ENCODE measurements at regions not wholly inside any gene's neighbourhood (a gene's known extent, or its start where the extent isn't known, plus 50 kb on each side); places are given as distances from the start of the nearest gene placed in this dataset.

DNA sequence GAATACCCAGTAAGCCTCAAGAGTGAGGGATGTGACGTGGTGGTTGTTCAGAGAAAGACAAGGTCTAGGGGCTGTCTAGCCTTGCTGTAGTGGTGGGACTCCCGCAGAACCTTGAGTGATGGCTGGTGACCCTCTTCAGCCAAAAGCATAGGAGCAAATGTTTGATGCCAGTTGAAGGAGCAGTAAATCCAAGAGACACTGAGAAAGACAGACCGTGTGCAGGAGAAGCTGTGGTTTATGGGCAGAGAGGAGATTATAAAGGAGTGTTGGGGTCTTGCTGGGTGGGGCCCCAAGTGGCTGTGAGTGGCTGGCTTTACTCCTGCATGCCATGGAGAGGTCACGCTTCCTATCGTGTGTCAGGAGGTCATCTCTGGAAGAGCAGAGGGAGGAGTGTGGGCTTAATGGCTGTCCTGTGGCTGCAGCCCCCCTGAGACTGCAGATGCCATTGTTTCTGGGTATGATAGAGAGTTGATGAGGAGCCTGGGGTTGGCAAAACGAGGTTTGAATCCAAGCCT is 152.0 kb upstream of the CCND2 start:
- H2BK120ac ChIP-seq (ENCODE audit: low read depth, low read length): no peak overlapping the region

More for the DNA sequence above, 152.0 kb upstream of the CCND2 start:
- no peaks in the 10 kb centered on the region for H3K79me1 ChIP-seq (ENCODE audit: low read depth in 1 of 2, low read length in 2 of 2)
- intact Hi-C loops (cut with micrococcal nuclease): no loop called here
- DNase-seq: no peak
- no peak overlapping the region for H3K4ac ChIP-seq (ENCODE audit: low read depth, low read length)
- H3K27ac ChIP-seq (ENCODE audit: insufficient read depth, low read length): no peak overlapping the region
- peaks cover 13% of the 10 kb centered on the region for H3K4me1 ChIP-seq (ENCODE audit: control insufficient read depth, insufficient read depth, low read length)
- no peak overlapping the region for H2BK15ac ChIP-seq (ENCODE audit: low read depth, low read length)
- H4K5ac ChIP-seq (ENCODE audit: low read depth, low read length): no peak overlapping the region
- 35% methylated on average over 2 of the region's 6 CpGs; no CpG with 5 or more reads in 1 of the 2 experiments for WGBS, 2 experiments (ENCODE audit: extremely low coverage in 2 of 2, insufficient read length in 1 of 2)
- no peak overlapping the region for H4K91ac ChIP-seq (ENCODE audit: insufficient read depth, low read depth, low read length)
- no peak overlapping the region for H3K4me3 ChIP-seq (ENCODE audit: insufficient read depth, low read depth, low read length)
- TF ChIP-seq, protein P1, sequence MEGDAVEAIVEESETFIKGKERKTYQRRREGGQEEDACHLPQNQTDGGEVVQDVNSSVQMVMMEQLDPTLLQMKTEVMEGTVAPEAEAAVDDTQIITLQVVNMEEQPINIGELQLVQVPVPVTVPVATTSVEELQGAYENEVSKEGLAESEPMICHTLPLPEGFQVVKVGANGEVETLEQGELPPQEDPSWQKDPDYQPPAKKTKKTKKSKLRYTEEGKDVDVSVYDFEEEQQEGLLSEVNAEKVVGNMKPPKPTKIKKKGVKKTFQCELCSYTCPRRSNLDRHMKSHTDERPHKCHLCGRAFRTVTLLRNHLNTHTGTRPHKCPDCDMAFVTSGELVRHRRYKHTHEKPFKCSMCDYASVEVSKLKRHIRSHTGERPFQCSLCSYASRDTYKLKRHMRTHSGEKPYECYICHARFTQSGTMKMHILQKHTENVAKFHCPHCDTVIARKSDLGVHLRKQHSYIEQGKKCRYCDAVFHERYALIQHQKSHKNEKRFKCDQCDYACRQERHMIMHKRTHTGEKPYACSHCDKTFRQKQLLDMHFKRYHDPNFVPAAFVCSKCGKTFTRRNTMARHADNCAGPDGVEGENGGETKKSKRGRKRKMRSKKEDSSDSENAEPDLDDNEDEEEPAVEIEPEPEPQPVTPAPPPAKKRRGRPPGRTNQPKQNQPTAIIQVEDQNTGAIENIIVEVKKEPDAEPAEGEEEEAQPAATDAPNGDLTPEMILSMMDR (conservative IDR thresholded peaks at IDR 0.05; ENCODE audit: low read depth, low read length): no peak
- TF ChIP-seq RFX5 (IDR thresholded peaks at IDR 0.05; ENCODE audit: low read depth, low read length) (no peak), FOS (IDR thresholded peaks at IDR 0.05; ENCODE audit: low read depth, low read length) (no peak), RAD21 (IDR thresholded peaks at IDR 0.05; ENCODE audit: low read length) (no peak), BHLHE40 (IDR thresholded peaks at IDR 0.05; ENCODE audit: low read depth, low read length) (no peak), MAFK (IDR thresholded peaks at IDR 0.05; ENCODE audit: low read depth, low read length) (no peak), CHD1 (IDR thresholded peaks at IDR 0.05; ENCODE audit: low read depth, low read length) (no peak), SMC3 (IDR thresholded peaks at IDR 0.05; ENCODE audit: low read depth, low read length) (no peak), CEBPB (IDR thresholded peaks at IDR 0.05; ENCODE audit: low read depth, low read length) (no peak), MXI1 (IDR thresholded peaks at IDR 0.05; ENCODE audit: borderline replicate concordance, low read depth, low read length) (no peak), MAZ (IDR thresholded peaks at IDR 0.05; ENCODE audit: borderline replicate concordance, low read depth, low read length) (no peak), POLR2A (IDR thresholded peaks at IDR 0.05; ENCODE audit: low read depth, low read length) (no peak), RCOR1 (IDR thresholded peaks at IDR 0.05; ENCODE audit: insufficient replicate concordance, low read length) (no peak), NFE2L2 (IDR thresholded peaks at IDR 0.05; ENCODE audit: low read depth, low read length) (no peak)
- TF ChIP-seq, protein P2, sequence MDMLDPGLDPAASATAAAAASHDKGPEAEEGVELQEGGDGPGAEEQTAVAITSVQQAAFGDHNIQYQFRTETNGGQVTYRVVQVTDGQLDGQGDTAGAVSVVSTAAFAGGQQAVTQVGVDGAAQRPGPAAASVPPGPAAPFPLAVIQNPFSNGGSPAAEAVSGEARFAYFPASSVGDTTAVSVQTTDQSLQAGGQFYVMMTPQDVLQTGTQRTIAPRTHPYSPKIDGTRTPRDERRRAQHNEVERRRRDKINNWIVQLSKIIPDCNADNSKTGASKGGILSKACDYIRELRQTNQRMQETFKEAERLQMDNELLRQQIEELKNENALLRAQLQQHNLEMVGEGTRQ (IDR thresholded peaks at IDR 0.05; ENCODE audit: low read depth, low read length): no peak
- TF ChIP-seq, protein P3, sequence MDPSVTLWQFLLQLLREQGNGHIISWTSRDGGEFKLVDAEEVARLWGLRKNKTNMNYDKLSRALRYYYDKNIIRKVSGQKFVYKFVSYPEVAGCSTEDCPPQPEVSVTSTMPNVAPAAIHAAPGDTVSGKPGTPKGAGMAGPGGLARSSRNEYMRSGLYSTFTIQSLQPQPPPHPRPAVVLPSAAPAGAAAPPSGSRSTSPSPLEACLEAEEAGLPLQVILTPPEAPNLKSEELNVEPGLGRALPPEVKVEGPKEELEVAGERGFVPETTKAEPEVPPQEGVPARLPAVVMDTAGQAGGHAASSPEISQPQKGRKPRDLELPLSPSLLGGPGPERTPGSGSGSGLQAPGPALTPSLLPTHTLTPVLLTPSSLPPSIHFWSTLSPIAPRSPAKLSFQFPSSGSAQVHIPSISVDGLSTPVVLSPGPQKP (IDR thresholded peaks at IDR 0.05; ENCODE audit: borderline replicate concordance, low read depth, low read length): no peak
- peaks cover 7% of the 10 kb centered on the region for H3K27me3 ChIP-seq (ENCODE audit: control insufficient read depth, insufficient read depth, low read length)
- H2AK5ac ChIP-seq (ENCODE audit: low read depth, low read length): no peak overlapping the region
- no peak overlapping the region for H2BK5ac ChIP-seq (ENCODE audit: low read depth, low read length, poor library complexity, severe bottlenecking)
- no peak overlapping the region for H2AK9ac ChIP-seq (replicated peaks; ENCODE audit: low read depth, low read length, poor library complexity)
- no peak overlapping the region for H2AFZ ChIP-seq (replicated peaks; ENCODE audit: low read length, poor library complexity)
- H3K9ac ChIP-seq (ENCODE audit: low read depth, low read length): no peak overlapping the region
- ATAC-seq (ENCODE audit: low read depth): no peak
- CTCF ChIA-PET: no interaction called here
- POLR2A ChIA-PET (ENCODE audit: unreplicated experiment): no interaction called here
- H3K9me1 ChIP-seq (ENCODE audit: insufficient read depth, low read length): peaks cover 4% of the 10 kb centered on the region
- H2BK20ac ChIP-seq (ENCODE audit: low read depth, low read length): no peak overlapping the region
- no peaks in the 10 kb centered on the region for H3K9me3 ChIP-seq (ENCODE audit: control insufficient read depth, insufficient read depth, low read length)
- dilution Hi-C loops (cut with HindIII; ENCODE audit: low sequenced_read_pairs, unreplicated experiment): no loop called here
- H4K8ac ChIP-seq (ENCODE audit: low read depth in 2 of 2, low read length in 2 of 2): no peak overlapping the region
- no peak overlapping the region for H3K14ac ChIP-seq (replicated peaks; ENCODE audit: low read depth, low read length)
- no peak overlapping the region for H3K18ac ChIP-seq (ENCODE audit: low read depth, low read length)
- in situ Hi-C loops (cut with MboI; ENCODE audit: low sequenced_read_pairs): no loop called here
- no peaks in the 10 kb centered on the region for H4K20me1 ChIP-seq (ENCODE audit: insufficient read depth, low read length)
- H3K23ac ChIP-seq (ENCODE audit: low read depth, low read length): no peak overlapping the region
- H3K4me2 ChIP-seq (ENCODE audit: low read depth, low read length): no peak overlapping the region
- no TSS peak for BruUV-seq (replicated peaks)
- H3K56ac ChIP-seq (ENCODE audit: extremely low read depth, insufficient read depth, low read length): no peak overlapping the region
- no peaks in the 10 kb centered on the region for H3K36me3 ChIP-seq (ENCODE audit: control insufficient read depth, insufficient read depth, low read length)

Data from IMR-90 (cell line).